Pancreas (tissue), 10 donors: ENCODE measurements at regions not wholly inside any gene's neighbourhood (a gene's known extent, or its start where the extent isn't known, plus 50 kb on each side); places are given as distances from the start of the nearest gene placed in this dataset.

Experiments
- ATAC-seq, 4 donors: fragments of 200-7000 bp; cut with Tn5 transposase; one replicate each; pipeline versions ENCODE4 v1.8.0 to v1.9.1; 2020; ENCODE audit warnings: mild to moderate bottlenecking in 4 of 4, moderate library complexity in 4 of 4
- DNase-seq, 6 donors: peaks; one replicate each; pipeline ENCODE4 v3.0.0-alpha.2; 2020
- FAIRE-seq: peaks from 2 replicates; lab custom pipeline; 2012; peaks lifted over from hg19 to GRCh38; lab: Jason Lieb, UNC
- H3K27ac ChIP-seq, 4 donors: fragments of 200-600 bp; sonication (generic); 1 replicate in 3 of 4; 2 replicates in 1 of 4; pipeline versions ENCODE4 v1.5.0 to v1.8.0; 2020
- H3K27me3 ChIP-seq, 4 donors: fragments of 200-600 bp; one replicate each; pipeline ENCODE4 v1.8.0; 2021
- H3K36me3 ChIP-seq, 3 donors: fragments of 200-600 bp; sonication (generic) in 1 of 3; one replicate each; pipeline versions ENCODE4 v1.5.0 to v1.8.0; 2020 to 2021
- H3K4me1 ChIP-seq, 3 donors: fragments of 200-600 bp; one replicate each; pipeline ENCODE4 v1.8.0; 2021
- H3K4me3 ChIP-seq, 4 donors: fragments of 200-600 bp; sonication (generic) in 2 of 4; one replicate each; pipeline versions ENCODE4 v1.5.0 to v1.8.0; 2020 to 2021
- H3K9me3 ChIP-seq, 4 donors: fragments of 200-600 bp; one replicate each; pipeline ENCODE4 v1.8.0; 2021
- WGBS, 2 donors: extraction: QIAGEN DNeasy Blood & Tissue Kit; methylation state at CpG; one replicate each; pipeline ENCODE4 v1.1.7; 2013; 5-methylcytosine and 5-hydroxymethylcytosine counted together
- intact Hi-C, 3 donors: fragments of 100-400 bp; cut with DNase I; formaldehyde crosslinking; loops; one replicate each; pipeline versions ENCODE4 v1.11.1 to v1.14.2; 2022
- TF ChIP-seq, protein P1 (sequence below), 4 donors: fragments of 200-600 bp; sonication (generic) in 3 of 4; IDR thresholded peaks; one replicate each; pipeline versions ENCODE4 v1.5.0 to v1.8.0; 2021; ENCODE audit warnings: antibody characterized with exemption in 4 of 4
- donor health status: healthy with polysubstance abuse.
- donor health status: DM: no; HTN: no; CAD: no; lungs with moderate emphysema.
- donor health status: DM: no; HTN: no; CAD: no.
- donor health status: control.
- donor health status: control.
- donor health status: Bipolar disorder and iron deficiency.
- donor health status: DM: yes; HTN: yes; CAD: no.
- donor health status: DM: no; HTN: no; CAD: no.
- donor health status: DM: no; HTN: no; CAD: no.
- donor health status: DM: yes; HTN: yes; CAD: no.

DNA sequence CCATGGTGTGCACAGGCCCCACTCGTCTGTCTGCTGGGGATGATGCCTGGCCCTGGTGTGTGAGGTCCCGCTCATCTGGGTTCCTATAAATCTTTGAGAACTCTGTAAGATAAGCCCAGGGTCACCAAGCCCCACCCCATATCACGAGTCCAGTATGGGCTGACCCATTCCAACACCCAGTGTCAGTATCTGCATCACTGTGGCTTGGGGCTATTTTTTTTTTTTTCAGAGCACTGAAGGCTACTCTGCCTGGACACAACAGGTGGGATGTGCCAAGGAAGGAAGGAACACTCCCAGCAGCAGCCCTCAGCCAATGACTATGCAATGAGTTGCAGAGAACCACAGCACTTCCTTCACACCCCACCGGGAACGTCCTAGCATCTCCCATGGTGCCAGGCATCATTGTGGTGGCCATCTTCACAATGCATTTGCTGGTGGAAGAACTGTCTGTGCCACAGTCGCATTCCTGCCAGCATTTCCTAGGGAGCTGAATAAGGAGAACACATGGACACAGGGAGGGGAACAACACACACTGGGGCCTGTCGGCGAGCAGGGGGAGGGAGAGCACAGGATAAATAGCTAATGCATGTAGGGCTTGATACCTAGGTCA lies 83.1 kb upstream of the TSHZ3 start:
- FAIRE-seq (no peak), DNase-seq (no peak), ATAC-seq (no peak)
- H3K27ac ChIP-seq = no peak overlapping the region
- no peaks in the 10 kb centered on the region for H3K36me3 ChIP-seq
- no peaks in the 10 kb centered on the region for H3K9me3 ChIP-seq
- H3K4me1 ChIP-seq = no peaks in the 10 kb centered on the region
- no peaks in the 10 kb centered on the region for H3K27me3 ChIP-seq
- intact Hi-C loops = no loop called here
- no peak overlapping the region for H3K4me3 ChIP-seq
- 54 to 61% methylated on average over 8 of the region's 8 CpGs for WGBS, 2 donors
- TF ChIP-seq, protein P1, sequence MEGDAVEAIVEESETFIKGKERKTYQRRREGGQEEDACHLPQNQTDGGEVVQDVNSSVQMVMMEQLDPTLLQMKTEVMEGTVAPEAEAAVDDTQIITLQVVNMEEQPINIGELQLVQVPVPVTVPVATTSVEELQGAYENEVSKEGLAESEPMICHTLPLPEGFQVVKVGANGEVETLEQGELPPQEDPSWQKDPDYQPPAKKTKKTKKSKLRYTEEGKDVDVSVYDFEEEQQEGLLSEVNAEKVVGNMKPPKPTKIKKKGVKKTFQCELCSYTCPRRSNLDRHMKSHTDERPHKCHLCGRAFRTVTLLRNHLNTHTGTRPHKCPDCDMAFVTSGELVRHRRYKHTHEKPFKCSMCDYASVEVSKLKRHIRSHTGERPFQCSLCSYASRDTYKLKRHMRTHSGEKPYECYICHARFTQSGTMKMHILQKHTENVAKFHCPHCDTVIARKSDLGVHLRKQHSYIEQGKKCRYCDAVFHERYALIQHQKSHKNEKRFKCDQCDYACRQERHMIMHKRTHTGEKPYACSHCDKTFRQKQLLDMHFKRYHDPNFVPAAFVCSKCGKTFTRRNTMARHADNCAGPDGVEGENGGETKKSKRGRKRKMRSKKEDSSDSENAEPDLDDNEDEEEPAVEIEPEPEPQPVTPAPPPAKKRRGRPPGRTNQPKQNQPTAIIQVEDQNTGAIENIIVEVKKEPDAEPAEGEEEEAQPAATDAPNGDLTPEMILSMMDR (IDR thresholded peaks at IDR 0.05) = no peak

- H3K9me3 ChIP-seq = no peaks in the 10 kb centered on the region
- intact Hi-C loops = no loop called here
These were observed 87.0 kb upstream of the TSHZ3 start for GRCh38 chr19:31436121-31436776.

DNA sequence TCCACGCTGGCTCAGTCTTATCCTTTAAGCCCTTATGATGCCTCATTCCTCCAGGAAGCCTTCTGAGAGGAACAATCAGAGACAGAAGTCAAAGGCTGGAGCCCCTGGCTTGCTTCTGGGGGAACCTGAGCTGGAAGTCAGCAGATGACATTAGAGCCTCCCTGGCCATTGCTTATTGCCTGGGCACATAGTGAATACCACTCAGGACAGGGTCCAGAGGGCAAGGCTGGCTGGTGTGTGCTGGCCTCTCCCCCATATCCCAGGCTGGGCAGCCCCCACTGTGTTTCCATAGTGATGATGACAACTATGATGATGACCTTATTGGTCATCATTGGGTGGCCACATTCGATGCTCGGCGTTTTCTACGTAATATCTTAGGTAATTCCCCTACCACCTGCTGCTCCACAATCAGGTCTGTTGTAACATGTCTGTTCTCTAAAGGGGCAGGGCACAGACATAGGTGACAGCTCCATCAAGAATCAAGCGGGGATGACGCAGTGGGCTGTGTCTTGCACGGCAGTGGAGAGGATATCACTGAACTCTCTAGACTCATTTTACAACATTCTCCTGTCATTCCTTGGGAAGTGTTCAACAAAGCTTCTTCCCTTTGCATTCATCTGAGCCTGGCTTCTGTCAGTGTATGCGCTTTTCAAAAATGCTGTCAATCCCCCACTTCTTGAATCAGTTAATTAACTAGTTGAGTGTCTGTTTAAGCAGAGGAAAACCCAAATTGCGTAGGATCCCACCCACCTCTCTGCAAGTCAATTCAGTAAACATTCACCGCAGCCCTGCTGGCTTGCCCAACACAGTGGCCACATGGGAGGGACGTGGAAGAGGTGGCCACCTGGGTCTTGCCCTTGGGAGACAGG lies 89.4 kb upstream of the TSHZ3 start:
- ATAC-seq (no peak), DNase-seq (no peak), FAIRE-seq (no peak)
- H3K36me3 ChIP-seq = no peaks in the 10 kb centered on the region
- 52 to 53% methylated on average over 12 of the region's 12 CpGs for whole genome bisulfite sequencing, 2 donors
- no peaks in the 10 kb centered on the region for H3K9me3 ChIP-seq
- H3K27me3 ChIP-seq = no peaks in the 10 kb centered on the region
- no peak overlapping the region for H3K27ac ChIP-seq
- TF ChIP-seq, protein P1 (IDR thresholded peaks at IDR 0.05) = no peak
- no peaks in the 10 kb centered on the region for H3K4me1 ChIP-seq
- H3K4me3 ChIP-seq = no peak overlapping the region
- intact Hi-C loops = no loop called here

More at GRCh38 chr19:31436121-31436776, 87.0 kb upstream of the TSHZ3 start:
- H3K27me3 ChIP-seq = no peaks in the 10 kb centered on the region
- no peak for FAIRE-seq
- WGBS, 2 donors = 42 to 49% methylated on average over 4 of the region's 4 CpGs
- no peak overlapping the region for H3K4me3 ChIP-seq
- no peaks in the 10 kb centered on the region for H3K4me1 ChIP-seq
- no peaks in the 10 kb centered on the region for H3K36me3 ChIP-seq
- TF ChIP-seq, protein P1 (IDR thresholded peaks at IDR 0.05) = no peak
- no peak for DNase-seq
- no peak overlapping the region for H3K27ac ChIP-seq
- ATAC-seq = no peak

- no peak for ATAC-seq
- Histone ChIP-seq H3K9me3 (no peaks in the 10 kb centered on the region), H3K4me3 (no peak overlapping the region)
These were observed 90.0 kb upstream of the TSHZ3 start for GRCh38 chr19:31439270-31439573.

More at GRCh38 chr19:31439270-31439573, 90.0 kb upstream of the TSHZ3 start:
- Histone ChIP-seq H3K27me3 (no peaks in the 10 kb centered on the region), H3K4me1 (no peaks in the 10 kb centered on the region), H3K27ac (no peak overlapping the region), H3K36me3 (no peaks in the 10 kb centered on the region)
- DNase-seq = no peak
- intact Hi-C loops = no loop called here
- 12 to 15% methylated on average over 4 of the region's 4 CpGs for WGBS, 2 donors
- no peak for FAIRE-seq
- TF ChIP-seq, protein P1 (IDR thresholded peaks at IDR 0.05) = no peak
